SIG-M5 treated with dmso at 0.1 percent for 504 hours (cell line): ENCODE measurements at regions not wholly inside any gene's neighbourhood (a gene's known extent, or its start where the extent isn't known, plus 50 kb on each side); places are given as distances from the start of the nearest gene placed in this dataset.
A peak's percentile ranks its signal among the peaks of the same experiment; 100 is the strongest.

ENCODE experiments used
- DNase-seq: peaks from one replicate; lab custom pipeline; 2025; ENCODE audit not compliant: unreplicated experiment; lab: John Stamatoyannopoulos, UW

- DNase-seq = no peak
These were observed 58.6 kb downstream of the TMEM17 start for GRCh38 chr2:62447411-62447810.

DNA sequence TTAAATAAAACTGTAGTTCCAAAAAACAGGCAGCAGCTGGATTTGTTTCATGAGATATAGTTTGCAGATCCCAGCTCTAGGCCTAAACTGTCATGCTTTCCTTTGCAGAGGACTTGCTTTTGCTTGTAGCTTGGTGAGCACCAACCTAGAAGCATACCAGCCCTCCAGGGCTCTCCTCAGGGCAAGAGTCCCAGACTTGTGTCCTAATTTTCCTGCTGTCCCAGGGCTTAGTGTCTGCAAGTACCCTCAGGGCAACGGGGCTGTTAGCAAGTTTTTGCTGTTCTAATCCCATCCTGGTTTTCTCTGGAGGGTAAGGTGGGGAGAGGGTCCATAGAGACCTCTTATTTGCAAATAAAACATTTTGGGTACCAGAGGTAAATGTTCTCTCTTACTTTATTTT is 59.5 kb downstream of the TMEM17 start:
- no peak for DNase-seq

DNA sequence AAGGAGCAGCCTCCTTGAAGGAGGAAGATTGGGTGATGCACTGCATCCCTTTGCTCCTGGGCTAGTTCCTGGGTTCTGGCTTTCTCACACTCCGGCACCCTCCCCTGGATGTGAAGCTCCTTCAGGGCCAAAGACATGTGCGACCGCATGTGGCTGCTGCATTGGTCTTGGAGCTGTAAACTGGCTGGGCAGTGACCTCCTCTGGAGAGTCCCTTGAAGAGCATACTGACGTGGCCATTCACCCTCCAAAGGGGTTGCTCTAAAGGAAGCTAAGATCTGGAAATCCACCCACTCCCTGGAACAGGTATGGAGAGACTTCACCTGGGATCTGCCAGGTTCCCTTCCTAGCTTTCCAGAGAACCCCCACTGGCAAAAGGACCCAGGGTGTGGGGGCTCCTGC is 62.1 kb downstream of the TMEM17 start:
- no peak for DNase-seq

- no peak for DNase-seq
These were observed 62.5 kb downstream of the TMEM17 start for GRCh38 chr2:62443471-62443870.

DNA sequence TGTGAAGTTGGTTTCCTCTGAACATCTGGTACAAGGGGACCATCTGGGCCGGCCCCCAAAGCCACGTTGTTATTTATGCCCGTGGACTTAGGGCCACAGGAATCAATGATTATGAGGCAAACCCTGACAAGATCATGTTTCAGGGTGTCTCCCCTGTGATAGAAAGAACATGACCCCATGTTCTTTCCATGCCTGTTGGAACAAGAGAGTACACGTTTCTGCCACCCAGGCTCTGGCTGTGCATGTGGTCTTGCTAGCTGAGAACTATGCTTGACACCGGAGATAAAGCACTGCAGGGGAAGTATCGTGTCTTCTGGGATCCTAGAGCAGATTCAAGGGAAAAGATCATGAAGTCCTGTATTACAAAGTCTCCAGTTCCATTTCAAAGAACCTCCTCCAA is 64.2 kb downstream of the TMEM17 start:
- DNase-seq = no peak

- no peak for DNase-seq
These were observed 64.6 kb downstream of the TMEM17 start for GRCh38 chr2:62441421-62441820.

- DNase-seq = no peak
These were observed 65.6 kb downstream of the TMEM17 start for GRCh38 chr2:62440281-62440946.

- no peak for DNase-seq
These were observed 66.6 kb downstream of the TMEM17 start for GRCh38 chr2:62439425-62439824.

- no peak for DNase-seq
These were observed 68.2 kb downstream of the TMEM17 start for GRCh38 chr2:62437785-62438184.

GRCh38 chr2:62435720-62436119 is 70.3 kb downstream of the TMEM17 start:
- DNase-seq = no peak

DNA sequence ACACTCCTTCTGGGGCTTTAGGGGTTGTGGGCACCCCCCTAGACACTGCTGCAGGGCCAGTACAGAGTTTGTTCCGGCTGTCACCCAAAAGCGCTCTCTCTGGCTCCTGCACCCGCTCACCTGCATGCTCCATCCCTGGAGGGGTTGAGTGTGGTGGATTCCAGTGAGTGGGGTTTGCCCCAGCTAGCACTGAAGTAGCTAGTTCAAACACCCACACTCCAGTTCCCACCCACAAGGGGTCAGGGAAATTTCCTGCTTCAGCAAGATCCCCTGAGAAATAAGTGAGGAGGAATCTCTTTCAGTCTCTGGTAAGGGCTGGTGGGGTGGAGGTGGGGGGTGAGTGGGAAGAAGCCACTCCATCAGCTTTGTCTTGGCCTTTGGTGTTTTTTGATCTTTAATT is 73.6 kb downstream of the TMEM17 start:
- no peak for DNase-seq

DNA sequence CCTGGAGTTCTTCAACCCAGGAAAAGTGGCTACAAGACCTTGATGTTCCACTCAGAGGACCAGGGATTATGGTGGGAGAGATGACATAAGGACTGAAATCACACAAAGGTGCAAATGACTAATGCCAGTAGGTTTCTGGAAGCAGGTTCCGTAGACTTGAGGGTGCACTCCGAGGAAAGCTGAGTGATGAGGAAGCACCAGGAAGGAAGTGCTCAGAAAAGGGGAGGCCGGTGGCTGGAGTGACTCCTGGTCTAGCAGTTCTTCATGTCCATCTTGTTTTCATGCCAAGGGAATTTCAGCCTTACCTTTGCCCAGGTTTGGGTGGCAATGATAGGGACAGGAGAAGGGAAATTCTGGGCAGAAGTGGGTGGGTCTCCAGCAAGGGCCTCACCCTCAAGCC is 74.5 kb downstream of the TMEM17 start:
- DNase-seq = no peak

GRCh38 chr2:62430146-62430545 is 75.8 kb downstream of the TMEM17 start:
- no peak for DNase-seq

- DNase-seq = no peak
These were observed 78.8 kb downstream of the TMEM17 start for GRCh38 chr2:62427146-62427545.

GRCh38 chr2:62426154-62426912 is 79.7 kb downstream of the TMEM17 start:
- no peak for DNase-seq

- no peak for DNase-seq
These were observed 80.3 kb downstream of the TMEM17 start for GRCh38 chr2:62425684-62426083.

DNA sequence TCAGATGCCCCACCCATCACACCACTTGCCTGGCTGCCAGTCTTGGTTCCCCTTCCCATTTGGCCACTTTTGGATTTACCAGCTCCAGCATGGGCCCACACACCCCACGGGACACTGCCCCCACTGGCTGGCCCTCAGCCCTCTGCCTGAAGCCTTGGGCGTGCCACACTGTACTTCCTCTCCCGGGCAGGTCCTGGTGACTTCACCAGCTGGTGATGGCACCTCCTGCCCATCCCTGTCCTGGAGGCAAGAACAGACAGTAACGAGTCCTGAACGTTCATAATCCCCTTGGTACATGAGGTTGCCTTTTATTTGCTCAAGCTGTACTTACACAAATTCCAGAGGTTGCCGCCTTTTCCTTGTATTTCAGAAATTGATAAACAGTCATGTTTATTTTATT is 81.1 kb downstream of the TMEM17 start:
- no peak for DNase-seq

DNA sequence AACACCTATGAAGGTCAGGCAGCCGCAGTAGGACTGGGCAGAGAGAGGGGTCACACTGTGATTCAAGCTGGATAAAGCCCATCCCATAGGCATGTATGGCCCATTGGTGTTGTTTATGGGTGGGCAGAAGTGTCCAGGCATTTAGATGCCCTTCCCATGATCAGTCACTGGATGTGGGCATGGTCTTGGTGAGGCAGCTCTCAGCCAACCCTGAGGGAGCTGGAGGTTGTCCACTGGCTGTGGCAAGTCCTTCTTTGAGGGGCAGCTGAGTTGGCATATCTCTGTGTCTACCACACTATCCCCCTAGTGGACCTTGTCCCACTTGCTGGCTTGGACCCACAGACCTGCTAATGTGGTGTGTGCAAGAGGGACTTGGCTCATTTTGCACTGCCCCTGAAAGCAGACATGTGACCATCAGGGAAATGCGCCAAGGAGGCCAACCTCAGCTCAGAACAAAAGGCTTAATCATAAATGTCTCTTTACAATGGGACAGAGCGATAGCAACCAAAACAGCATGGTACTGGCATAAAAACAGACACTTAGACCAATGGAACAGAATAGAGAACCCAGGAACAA is 82.0 kb downstream of the TMEM17 start:
- DNase-seq = no peak

GRCh38 chr2:62423235-62423634 is 82.8 kb downstream of the TMEM17 start:
- peak; percentile 17 for DNase-seq

GRCh38 chr2:62415518-62415917 is 90.5 kb downstream of the TMEM17 start:
- no peak for DNase-seq

DNA sequence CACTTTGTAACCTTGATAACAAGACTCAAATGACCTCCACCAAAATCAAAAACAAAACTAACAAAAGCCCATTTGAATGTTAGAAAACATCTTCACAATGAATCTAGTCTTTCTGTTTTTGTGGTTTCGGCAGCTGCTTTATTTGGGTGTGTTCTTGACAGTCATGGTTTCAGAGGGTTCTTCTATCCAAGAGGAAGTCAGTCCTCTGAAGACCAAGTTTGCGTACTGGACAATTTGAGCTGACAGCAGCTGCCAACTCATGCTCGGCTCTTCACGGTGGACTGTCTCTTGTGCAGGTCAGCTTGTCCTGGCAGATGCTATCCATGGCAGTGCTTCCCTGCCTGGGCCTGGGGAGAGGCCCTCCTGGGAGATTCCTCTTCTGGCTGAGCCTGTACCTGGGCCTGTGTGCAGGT is 91.0 kb downstream of the TMEM17 start:
- peak; percentile 17 for DNase-seq

DNA sequence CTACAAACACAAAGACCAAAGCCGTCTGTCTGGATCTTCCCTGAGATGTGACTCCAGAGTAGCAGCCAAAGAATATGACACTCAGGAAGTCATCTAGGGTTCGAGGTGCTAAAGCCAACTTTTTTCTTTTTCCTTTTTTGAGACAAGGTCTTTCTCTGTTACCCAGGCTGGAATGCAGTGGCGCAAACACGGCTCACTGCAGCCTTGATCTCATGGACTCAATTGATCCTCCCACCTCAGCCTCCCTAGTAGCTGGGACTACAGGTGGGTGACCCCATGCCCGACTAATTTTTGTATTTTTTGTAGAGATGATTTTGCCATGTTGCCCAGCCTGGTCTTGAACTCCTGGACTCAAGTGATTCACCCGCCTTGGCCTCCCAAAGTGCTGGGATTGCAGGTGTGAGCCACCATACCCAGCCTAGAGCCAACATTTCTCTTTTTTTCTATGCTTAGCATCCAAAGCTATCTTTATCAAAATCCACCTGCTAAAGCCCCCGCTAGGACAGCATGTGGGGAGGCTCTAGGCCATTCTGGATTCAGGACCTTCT is 92.8 kb downstream of the TMEM17 start:
- DNase-seq = no peak
